ENCODE measurements at regions not wholly inside any gene's neighbourhood (a gene's known extent, or its start where the extent isn't known, plus 50 kb on each side); places are given as distances from the start of the nearest gene placed in this dataset.

DNA sequence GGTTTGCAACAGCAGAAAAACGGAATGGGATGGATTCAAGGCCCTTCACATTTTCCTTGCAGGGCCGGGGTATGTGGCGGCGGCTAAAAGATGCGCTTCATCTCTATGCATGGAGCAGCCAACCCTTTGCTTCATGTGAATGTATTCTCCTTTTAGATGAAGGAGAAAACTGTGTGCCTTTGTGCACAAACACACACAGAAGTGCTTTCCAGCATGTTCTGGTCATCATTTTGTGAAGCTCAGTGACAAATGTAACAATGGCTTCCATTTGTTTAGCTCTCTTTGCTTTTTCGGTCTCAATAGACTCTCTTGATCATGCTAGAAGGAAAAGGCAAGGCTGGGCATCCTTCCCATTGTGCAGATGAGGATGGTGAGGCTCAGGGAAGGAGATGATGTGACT is 161.7 kb upstream of the MKI67 start:
- TF ChIP-seq TAF1 (IDR thresholded peaks at IDR 0.05; ENCODE audit: low read depth, low read length), result no peak
- TF ChIP-seq POLR2A (IDR thresholded peaks at IDR 0.05; ENCODE audit: low read depth, low read length), result no peak
- no peak for TF ChIP-seq POLR2AphosphoS5 (IDR thresholded peaks at IDR 0.05; ENCODE audit: low read depth, low read length)
- no peak for TF ChIP-seq PAX5 (IDR thresholded peaks at IDR 0.05; ENCODE audit: insufficient read depth, low read length, severe bottlenecking)

Measured in GM12891 (cell line).